ENCODE measurements at regions not wholly inside any gene's neighbourhood (a gene's known extent, or its start where the extent isn't known, plus 50 kb on each side); places are given as distances from the start of the nearest gene placed in this dataset.
"Not testable (repeated sequence)": the region's sequence is repeated elsewhere in the genome, so short reads cannot be mapped to it uniquely, and the experiment has no call there.

DNA sequence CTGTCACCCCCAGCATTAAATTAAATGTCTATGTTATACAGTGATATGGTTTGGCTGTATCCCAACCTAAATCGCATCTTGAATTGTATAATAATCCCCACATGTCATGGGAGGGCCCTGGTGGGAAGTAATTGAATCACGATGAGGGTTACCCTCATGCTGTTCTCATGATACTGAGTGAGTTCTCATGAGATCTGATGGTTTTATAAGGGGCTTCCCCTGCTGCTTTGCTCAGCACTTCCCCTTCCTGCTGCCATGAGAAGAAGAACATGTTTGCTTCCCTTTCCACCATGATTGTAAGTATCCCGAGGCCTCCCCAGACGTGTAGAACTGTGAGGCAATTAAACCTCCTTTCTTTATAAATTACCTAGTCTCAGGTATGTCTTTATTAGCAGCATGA lies 445.7 kb downstream of the MRPL39 start:
- Histone ChIP-seq H3K4me1 (ENCODE audit: low read depth) (no peaks in the 10 kb centered on the region), H3K9me3 (peaks cover 7% of the 10 kb centered on the region), H3K36me3 (ENCODE audit: low read depth) (no peaks in the 10 kb centered on the region), H3K4me3 (no peak overlapping the region)
- no peak for TF ChIP-seq CTCF (IDR thresholded peaks at IDR 0.05)
- no peak for DNase-seq
- no peak for ATAC-seq
- intact Hi-C loops (cut with DNase I, micrococcal nuclease) = no loop called here

GRCh38 chr21:25155020-25155419 lies 452.3 kb downstream of the MRPL39 start:
- DNase-seq; H3K36me3 ChIP-seq (ENCODE audit: low read depth); H3K4me3 ChIP-seq; intact Hi-C loops (cut with DNase I, micrococcal nuclease); H3K4me1 ChIP-seq (ENCODE audit: low read depth); ATAC-seq: not testable (repeated sequence)
- H3K9me3 ChIP-seq = peaks cover 18% of the 10 kb centered on the region

DNA sequence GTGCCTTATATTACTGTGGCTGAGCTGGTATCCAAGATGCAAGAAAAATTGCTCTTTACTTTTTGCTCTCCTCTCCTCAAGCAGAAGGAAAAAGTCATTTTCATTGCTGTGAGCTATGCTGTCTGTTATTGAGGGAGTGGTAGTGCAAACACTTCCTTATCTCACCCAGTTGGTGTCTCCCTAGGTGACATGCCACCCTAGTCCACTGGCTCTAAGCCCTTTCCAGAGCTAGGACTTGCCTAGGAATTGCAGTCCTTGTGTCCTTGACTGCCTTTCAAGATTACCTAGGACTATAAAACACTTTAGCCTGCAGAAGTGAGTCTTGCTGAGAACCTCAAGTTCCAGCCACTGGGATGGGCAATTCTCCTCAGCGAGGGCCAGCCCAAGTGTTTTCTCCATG lies 458.3 kb downstream of the MRPL39 start:
- Histone ChIP-seq H3K9me3 (peaks cover 8% of the 10 kb centered on the region), H3K36me3 (ENCODE audit: low read depth) (no peaks in the 10 kb centered on the region), H3K4me3 (no peak overlapping the region), H3K4me1 (ENCODE audit: low read depth) (peaks cover 3% of the 10 kb centered on the region)
- intact Hi-C loops (cut with DNase I, micrococcal nuclease) = no loop called here
- peak; percentile 88 for ATAC-seq
- no peak for TF ChIP-seq CTCF (IDR thresholded peaks at IDR 0.05)
- DNase-seq = peak in 2 of 3 donors; percentile 25 to 38

GRCh38 chr21:25139414-25139813 lies 467.9 kb downstream of the MRPL39 start:
- H3K4me3 ChIP-seq = no peak overlapping the region
- DNase-seq = no peak
- no peak for ATAC-seq
- intact Hi-C loops (cut with DNase I, micrococcal nuclease) = no loop called here
- no peaks in the 10 kb centered on the region for H3K36me3 ChIP-seq (ENCODE audit: low read depth)
- peaks cover 6% of the 10 kb centered on the region for H3K9me3 ChIP-seq
- no peak for TF ChIP-seq CTCF (IDR thresholded peaks at IDR 0.05)
- no peaks in the 10 kb centered on the region for H3K4me1 ChIP-seq (ENCODE audit: low read depth)

DNA sequence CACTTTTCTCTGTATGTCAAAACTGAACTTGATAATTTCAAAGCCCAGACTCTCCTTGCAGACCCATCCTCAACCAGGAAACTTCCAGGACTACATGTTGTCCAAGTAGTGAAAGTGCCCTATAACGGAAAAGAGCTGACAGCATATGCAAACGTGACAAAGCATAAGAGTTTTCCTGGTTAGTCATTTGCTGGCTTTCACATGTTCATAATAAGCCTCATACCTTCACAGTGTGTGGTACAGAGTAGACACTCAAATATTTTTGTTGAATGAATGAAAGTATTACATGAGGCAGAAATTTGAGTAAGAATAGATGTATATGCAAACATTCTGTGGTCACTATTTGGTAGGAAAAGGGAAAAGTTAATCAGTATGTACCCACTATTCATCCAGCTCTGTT lies 473.3 kb downstream of the MRPL39 start:
- ATAC-seq (no peak), DNase-seq (no peak)
- intact Hi-C loops (cut with DNase I, micrococcal nuclease) = no loop called here
- Histone ChIP-seq H3K36me3 (ENCODE audit: low read depth) (no peaks in the 10 kb centered on the region), H3K4me3 (no peak overlapping the region), H3K9me3 (peaks cover 3% of the 10 kb centered on the region), H3K4me1 (ENCODE audit: low read depth) (no peaks in the 10 kb centered on the region)
- no peak for TF ChIP-seq CTCF (IDR thresholded peaks at IDR 0.05)

GRCh38 chr21:25127811-25128210 lies 479.5 kb downstream of the MRPL39 start:
- intact Hi-C loops (cut with DNase I, micrococcal nuclease) = no loop called here
- no peak for ATAC-seq
- no peak overlapping the region for H3K4me3 ChIP-seq
- no peaks in the 10 kb centered on the region for H3K4me1 ChIP-seq (ENCODE audit: low read depth)
- DNase-seq = no peak
- TF ChIP-seq CTCF (IDR thresholded peaks at IDR 0.05) = no peak
- H3K36me3 ChIP-seq (ENCODE audit: low read depth) = no peaks in the 10 kb centered on the region
- H3K9me3 ChIP-seq = peaks cover 3% of the 10 kb centered on the region

Measured in mucosa of descending colon (tissue), 3 donors.